ENCODE measurements at regions not wholly inside any gene's neighbourhood (a gene's known extent, or its start where the extent isn't known, plus 50 kb on each side); places are given as distances from the start of the nearest gene placed in this dataset.

DNA sequence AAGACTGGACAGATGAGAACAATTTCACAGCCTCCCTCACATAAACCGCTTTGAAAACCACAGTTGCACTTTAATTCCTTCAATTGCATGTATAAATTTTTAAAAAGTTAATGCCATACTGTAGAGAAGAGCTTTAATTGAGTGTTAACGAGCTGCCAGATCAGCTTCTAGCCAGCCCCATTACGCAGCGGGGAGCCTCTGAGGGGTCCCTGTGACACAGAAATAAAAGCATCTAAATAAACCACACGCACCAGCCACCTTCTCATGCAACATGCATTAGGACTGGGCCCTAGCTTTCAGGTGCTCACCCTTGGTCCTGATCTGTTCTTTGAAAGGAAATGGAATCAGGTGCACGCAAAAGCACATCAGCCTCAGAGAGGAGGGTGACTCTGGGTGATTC is 111.7 kb downstream of the SPATA19 start:
- Histone ChIP-seq H3K27me3 (replicated peaks in 1 of 7) (no peaks in the 10 kb centered on the region), H3K27ac (no peak overlapping the region), H3K4me3 (no peak overlapping the region), H3K4me1 (no peaks in the 10 kb centered on the region), H3K9me3 (peaks cover 0 to 3% (median 0%) of the 10 kb centered on the region in 8 donors), H3K36me3 (no peaks in the 10 kb centered on the region)
- intact Hi-C loops (cut with DNase I; ENCODE audit: low total_unique reads): no loop called here
- TF ChIP-seq POLR2AphosphoS5 (IDR thresholded peaks at IDR 0.05) (no peak), POLR2A (IDR thresholded peaks at IDR 0.05) (no peak), CTCF (IDR thresholded peaks at IDR 0.05 in 8 of 11, conservative IDR thresholded peaks at IDR 0.05 in 3 of 11) (no peak)
- DNase-seq: no peak
- WGBS, 5 donors: 75 to 88% (median 80%) methylated on average over 6 of the region's 6 CpGs

- TF ChIP-seq POLR2A (IDR thresholded peaks at IDR 0.05) (no peak), CTCF (IDR thresholded peaks at IDR 0.05 in 8 of 11, conservative IDR thresholded peaks at IDR 0.05 in 3 of 11) (no peak), POLR2AphosphoS5 (IDR thresholded peaks at IDR 0.05) (no peak)
- Histone ChIP-seq H3K27me3 (replicated peaks in 1 of 7) (no peaks in the 10 kb centered on the region), H3K36me3 (no peaks in the 10 kb centered on the region), H3K27ac (no peak overlapping the region), H3K9me3 (peaks cover 0 to 1% (median 0%) of the 10 kb centered on the region in 8 donors), H3K4me3 (no peak overlapping the region), H3K4me1 (no peaks in the 10 kb centered on the region)
- WGBS, 5 donors: 83 to 89% (median 83%) methylated on average over 10 of the region's 10 CpGs
- intact Hi-C loops (cut with DNase I; ENCODE audit: low total_unique reads): no loop called here
- DNase-seq: no peak
Observed at GRCh38 chr11:133732109-133732674, 113.1 kb downstream of the SPATA19 start.

DNA sequence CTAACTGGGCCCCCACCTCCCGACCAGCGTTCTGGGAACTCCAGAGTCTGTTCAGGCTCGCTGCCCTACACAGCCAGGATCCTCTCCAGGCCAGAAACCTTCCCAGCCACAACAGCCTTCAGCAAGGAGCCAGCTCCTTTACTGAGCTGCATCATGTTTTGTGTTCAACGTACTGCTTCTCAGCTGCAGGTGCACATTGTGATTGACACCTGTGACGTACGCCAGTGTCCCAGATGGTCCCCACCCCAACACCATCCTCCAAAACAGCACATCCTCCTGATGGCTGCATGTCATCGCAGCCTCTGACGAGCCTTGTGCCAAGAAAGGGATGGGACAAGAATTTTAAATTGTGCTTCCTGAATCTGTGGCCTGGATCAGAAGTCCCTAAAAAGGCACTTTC is 117.5 kb downstream of the SPATA19 start:
- Histone ChIP-seq H3K4me1 (no peaks in the 10 kb centered on the region), H3K27ac (no peak overlapping the region), H3K4me3 (no peak overlapping the region), H3K9me3 (no peaks in the 10 kb centered on the region), H3K27me3 (replicated peaks in 1 of 7) (no peaks in the 10 kb centered on the region), H3K36me3 (no peaks in the 10 kb centered on the region)
- intact Hi-C loops (cut with DNase I; ENCODE audit: low total_unique reads): no loop called here
- DNase-seq: no peak
- WGBS, 5 donors: 77 to 85% (median 83%) methylated on average over 8 of the region's 8 CpGs
- TF ChIP-seq POLR2AphosphoS5 (IDR thresholded peaks at IDR 0.05) (no peak), POLR2A (IDR thresholded peaks at IDR 0.05) (no peak)

DNA sequence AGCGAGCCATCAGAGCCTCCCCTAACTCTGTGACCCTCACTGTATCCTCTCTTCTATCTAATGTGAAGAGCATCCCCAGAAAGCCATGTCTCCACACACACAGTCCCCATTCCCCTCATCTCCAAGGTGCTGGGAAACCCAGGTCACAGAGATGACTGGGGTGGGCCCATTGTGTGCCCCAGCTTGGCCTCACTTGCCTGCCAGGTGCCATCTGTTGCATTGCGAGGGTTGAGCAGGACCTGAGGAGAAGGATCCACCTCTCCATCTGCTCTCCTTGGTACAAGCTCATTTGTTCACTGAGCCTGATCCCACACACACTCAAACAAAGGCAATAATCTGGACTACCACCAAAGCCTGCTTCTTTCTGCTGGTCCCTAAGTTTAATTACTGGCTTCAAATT is 118.8 kb downstream of the SPATA19 start:
- no peaks in the 10 kb centered on the region for H3K36me3 ChIP-seq
- 74 to 95% (median 87%) methylated on average over 2 of the region's 2 CpGs for WGBS, 5 donors
- H3K4me1 ChIP-seq: no peaks in the 10 kb centered on the region
- no peaks in the 10 kb centered on the region for H3K9me3 ChIP-seq
- no peak overlapping the region for H3K27ac ChIP-seq
- TF ChIP-seq POLR2A (IDR thresholded peaks at IDR 0.05) (no peak), POLR2AphosphoS5 (IDR thresholded peaks at IDR 0.05) (no peak), CTCF (IDR thresholded peaks at IDR 0.05 in 8 of 11, conservative IDR thresholded peaks at IDR 0.05 in 3 of 11) (no peak)
- DNase-seq: no peak
- H3K27me3 ChIP-seq (replicated peaks in 1 of 7): no peaks in the 10 kb centered on the region
- no peak overlapping the region for H3K4me3 ChIP-seq
- intact Hi-C loops (cut with DNase I; ENCODE audit: low total_unique reads): no loop called here

DNA sequence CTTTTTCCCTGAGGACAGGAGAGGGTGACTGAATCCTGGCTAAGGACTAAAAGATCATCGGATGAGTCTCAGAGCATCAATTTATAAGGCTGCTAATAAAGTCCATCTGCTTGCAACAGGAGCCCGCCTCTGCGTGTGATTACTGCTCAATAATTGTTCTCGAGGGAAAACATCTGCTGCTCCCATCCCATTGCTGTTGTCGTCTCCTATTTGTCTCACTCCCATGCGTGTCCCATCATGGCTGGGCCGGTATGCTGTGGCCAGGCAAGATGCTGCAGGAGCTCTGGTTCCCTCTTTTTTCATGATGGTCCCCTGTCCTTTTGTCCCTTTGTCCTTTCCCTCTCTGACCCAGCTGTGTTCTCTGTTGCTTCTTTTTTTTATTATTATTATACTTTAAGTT is 121.2 kb downstream of the SPATA19 start:
- H3K4me1 ChIP-seq: no peaks in the 10 kb centered on the region
- H3K9me3 ChIP-seq: no peaks in the 10 kb centered on the region
- TF ChIP-seq CTCF (IDR thresholded peaks at IDR 0.05 in 8 of 11, conservative IDR thresholded peaks at IDR 0.05 in 3 of 11) (no peak), POLR2AphosphoS5 (IDR thresholded peaks at IDR 0.05) (no peak), POLR2A (IDR thresholded peaks at IDR 0.05) (no peak)
- WGBS, 5 donors: 69 to 80% (median 74%) methylated on average over 7 of the region's 7 CpGs
- no peaks in the 10 kb centered on the region for H3K36me3 ChIP-seq
- H3K27ac ChIP-seq: no peak overlapping the region
- H3K4me3 ChIP-seq: no peak overlapping the region
- no peak for DNase-seq
- intact Hi-C loops (cut with DNase I; ENCODE audit: low total_unique reads): no loop called here
- H3K27me3 ChIP-seq (replicated peaks in 1 of 7): peaks cover 0 to 4% (median 0%) of the 10 kb centered on the region in 7 donors
